ENCODE measurements at regions not wholly inside any gene's neighbourhood (a gene's known extent, or its start where the extent isn't known, plus 50 kb on each side); places are given as distances from the start of the nearest gene placed in this dataset.

DNA sequence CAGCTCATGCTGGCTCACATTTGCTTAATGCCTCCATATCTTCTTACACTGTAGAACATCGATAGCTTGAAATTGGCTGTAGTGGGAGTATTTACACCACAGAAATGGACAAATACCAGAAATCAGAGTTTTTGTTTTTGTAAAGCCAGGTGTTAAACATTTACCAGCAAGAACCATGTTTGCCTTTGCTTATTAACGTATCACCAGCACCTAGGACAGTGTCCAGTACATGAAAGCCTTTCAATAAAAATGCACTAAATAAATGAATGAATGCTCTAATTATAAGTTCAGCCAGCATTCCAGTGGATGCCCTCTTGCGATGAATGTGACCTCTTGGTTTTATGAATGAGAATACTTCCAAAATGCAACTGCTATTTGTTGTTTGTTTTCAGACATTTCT lies 140.4 kb upstream of the VLDLR start:
- no peak for TF ChIP-seq EZH2 (IDR thresholded peaks at IDR 0.05; ENCODE audit: low read length, missing control alignments)
- TF ChIP-seq, protein P1, sequence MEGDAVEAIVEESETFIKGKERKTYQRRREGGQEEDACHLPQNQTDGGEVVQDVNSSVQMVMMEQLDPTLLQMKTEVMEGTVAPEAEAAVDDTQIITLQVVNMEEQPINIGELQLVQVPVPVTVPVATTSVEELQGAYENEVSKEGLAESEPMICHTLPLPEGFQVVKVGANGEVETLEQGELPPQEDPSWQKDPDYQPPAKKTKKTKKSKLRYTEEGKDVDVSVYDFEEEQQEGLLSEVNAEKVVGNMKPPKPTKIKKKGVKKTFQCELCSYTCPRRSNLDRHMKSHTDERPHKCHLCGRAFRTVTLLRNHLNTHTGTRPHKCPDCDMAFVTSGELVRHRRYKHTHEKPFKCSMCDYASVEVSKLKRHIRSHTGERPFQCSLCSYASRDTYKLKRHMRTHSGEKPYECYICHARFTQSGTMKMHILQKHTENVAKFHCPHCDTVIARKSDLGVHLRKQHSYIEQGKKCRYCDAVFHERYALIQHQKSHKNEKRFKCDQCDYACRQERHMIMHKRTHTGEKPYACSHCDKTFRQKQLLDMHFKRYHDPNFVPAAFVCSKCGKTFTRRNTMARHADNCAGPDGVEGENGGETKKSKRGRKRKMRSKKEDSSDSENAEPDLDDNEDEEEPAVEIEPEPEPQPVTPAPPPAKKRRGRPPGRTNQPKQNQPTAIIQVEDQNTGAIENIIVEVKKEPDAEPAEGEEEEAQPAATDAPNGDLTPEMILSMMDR (conservative IDR thresholded peaks at IDR 0.05 in 1 of 2, IDR thresholded peaks at IDR 0.05 in 1 of 2; ENCODE audit: low read depth in 1 of 2, low read length in 2 of 2), result no peak
- Histone ChIP-seq H3K27ac (ENCODE audit: insufficient read depth, low read length) (no peak overlapping the region), H3K27me3 (ENCODE audit: control insufficient read depth, insufficient read depth, low read length) (no peaks in the 10 kb centered on the region), H4K20me1 (ENCODE audit: control insufficient read depth, extremely low read depth, insufficient read depth, low read length) (no peaks in the 10 kb centered on the region), H3K4me3 (replicated peaks in 1 of 4; ENCODE audit: control extremely low read depth in 1 of 4, insufficient read depth in 1 of 4, low read depth in 3 of 4, low read length in 4 of 4) (no peak overlapping the region), H3K79me2 (ENCODE audit: control insufficient read depth, insufficient read depth, low read length) (no peaks in the 10 kb centered on the region), H3K9me3 (ENCODE audit: control insufficient read depth, insufficient read depth, low read depth, low read length) (no peaks in the 10 kb centered on the region), H3K4me2 (ENCODE audit: extremely low read depth, insufficient read depth, low read length) (no peak overlapping the region), H3K9ac (ENCODE audit: insufficient read depth, low read length) (no peak overlapping the region), H3K36me3 (ENCODE audit: control insufficient read depth, insufficient read depth, low read length) (no peaks in the 10 kb centered on the region), H2AFZ (ENCODE audit: low read length) (no peak overlapping the region), H3K4me1 (ENCODE audit: control insufficient read depth, extremely low read depth, insufficient read depth, low read length) (no peaks in the 10 kb centered on the region)
- DNase-seq (ENCODE audit: low read depth in 2 of 2), result no peak

DNA sequence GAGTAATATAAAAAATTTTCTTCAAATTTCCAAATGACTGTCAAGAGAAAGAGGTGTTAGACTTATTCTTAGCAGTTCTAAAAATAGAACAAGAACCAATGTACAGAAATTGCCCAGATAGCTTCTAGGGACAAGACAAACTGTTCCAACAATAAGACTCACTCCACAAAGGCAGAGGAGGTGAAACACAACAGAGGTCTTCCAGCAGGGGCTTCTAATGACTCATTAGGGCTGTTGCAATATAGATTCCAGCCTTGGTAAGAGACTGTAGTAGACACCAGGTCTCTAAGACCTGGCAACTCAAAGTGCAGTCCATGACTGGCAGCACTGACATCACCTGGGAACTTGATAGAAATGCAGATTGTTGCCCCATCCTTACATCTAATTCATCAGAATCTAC lies 134.6 kb upstream of the VLDLR start:
- Histone ChIP-seq H3K36me3 (ENCODE audit: control insufficient read depth, insufficient read depth, low read length) (no peaks in the 10 kb centered on the region), H4K20me1 (ENCODE audit: control insufficient read depth, extremely low read depth, insufficient read depth, low read length) (no peaks in the 10 kb centered on the region), H3K4me1 (ENCODE audit: control insufficient read depth, extremely low read depth, insufficient read depth, low read length) (no peaks in the 10 kb centered on the region), H2AFZ (ENCODE audit: low read length) (no peak overlapping the region), H3K79me2 (ENCODE audit: control insufficient read depth, insufficient read depth, low read length) (no peaks in the 10 kb centered on the region), H3K4me2 (ENCODE audit: extremely low read depth, insufficient read depth, low read length) (no peak overlapping the region), H3K4me3 (replicated peaks in 1 of 4; ENCODE audit: control extremely low read depth in 1 of 4, insufficient read depth in 1 of 4, low read depth in 3 of 4, low read length in 4 of 4) (no peak overlapping the region), H3K27me3 (ENCODE audit: control insufficient read depth, insufficient read depth, low read length) (no peaks in the 10 kb centered on the region), H3K27ac (ENCODE audit: insufficient read depth, low read length) (no peak overlapping the region), H3K9me3 (ENCODE audit: control insufficient read depth, insufficient read depth, low read depth, low read length) (no peaks in the 10 kb centered on the region), H3K9ac (ENCODE audit: insufficient read depth, low read length) (no peak overlapping the region)
- TF ChIP-seq, protein P1 (conservative IDR thresholded peaks at IDR 0.05 in 1 of 2, IDR thresholded peaks at IDR 0.05 in 1 of 2; ENCODE audit: low read depth in 1 of 2, low read length in 2 of 2), result no peak
- no peak for TF ChIP-seq EZH2 (IDR thresholded peaks at IDR 0.05; ENCODE audit: low read length, missing control alignments)
- DNase-seq (ENCODE audit: low read depth in 2 of 2), result peak in 1 of 2 donors; percentile 8

DNA sequence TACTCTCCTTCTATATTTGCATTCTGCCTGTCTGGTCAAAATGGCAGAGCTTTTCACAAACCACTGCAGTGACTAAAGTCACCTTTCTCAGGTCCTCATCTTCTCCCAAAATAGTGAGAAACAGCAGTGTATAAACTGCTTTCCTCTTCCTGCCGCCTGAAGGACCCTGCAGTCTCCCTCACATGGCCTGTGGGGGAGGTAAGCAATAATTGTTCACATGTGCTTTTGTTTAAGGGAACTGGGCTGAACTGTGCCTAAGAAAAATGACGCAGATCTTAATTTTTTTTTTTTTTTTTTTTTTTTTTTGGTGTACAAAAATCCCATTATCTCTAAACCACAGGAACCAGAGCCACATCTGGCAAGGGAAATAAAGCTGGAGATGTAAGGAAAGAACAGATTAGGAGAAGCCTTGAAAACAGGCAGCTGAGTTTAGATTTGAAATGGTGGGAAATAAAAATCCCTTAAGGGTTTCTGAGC lies 131.7 kb upstream of the VLDLR start:
- Histone ChIP-seq H3K27ac (ENCODE audit: insufficient read depth, low read length) (no peak overlapping the region), H3K4me3 (replicated peaks in 1 of 4; ENCODE audit: control extremely low read depth in 1 of 4, insufficient read depth in 1 of 4, low read depth in 3 of 4, low read length in 4 of 4) (no peak overlapping the region), H3K36me3 (ENCODE audit: control insufficient read depth, insufficient read depth, low read length) (no peaks in the 10 kb centered on the region), H3K4me2 (ENCODE audit: extremely low read depth, insufficient read depth, low read length) (no peak overlapping the region), H3K27me3 (ENCODE audit: control insufficient read depth, insufficient read depth, low read length) (no peaks in the 10 kb centered on the region), H3K4me1 (ENCODE audit: control insufficient read depth, extremely low read depth, insufficient read depth, low read length) (no peaks in the 10 kb centered on the region), H2AFZ (ENCODE audit: low read length) (no peak overlapping the region), H3K9ac (ENCODE audit: insufficient read depth, low read length) (no peak overlapping the region), H3K9me3 (ENCODE audit: control insufficient read depth, insufficient read depth, low read depth, low read length) (no peaks in the 10 kb centered on the region), H3K79me2 (ENCODE audit: control insufficient read depth, insufficient read depth, low read length) (no peaks in the 10 kb centered on the region), H4K20me1 (ENCODE audit: control insufficient read depth, extremely low read depth, insufficient read depth, low read length) (no peaks in the 10 kb centered on the region)
- peak; percentile 74 to 83 for DNase-seq (ENCODE audit: low read depth in 2 of 2)
- TF ChIP-seq, protein P1 (conservative IDR thresholded peaks at IDR 0.05 in 1 of 2, IDR thresholded peaks at IDR 0.05 in 1 of 2; ENCODE audit: low read depth in 1 of 2, low read length in 2 of 2), result no peak
- no peak for TF ChIP-seq EZH2 (IDR thresholded peaks at IDR 0.05; ENCODE audit: low read length, missing control alignments)

Measured in fibroblast of lung (primary cell).